HG02870 (cell line): ENCODE measurements at regions not wholly inside any gene's neighbourhood (a gene's known extent, or its start where the extent isn't known, plus 50 kb on each side); places are given as distances from the start of the nearest gene placed in this dataset.
"Not testable (repeated sequence)": the region's sequence is repeated elsewhere in the genome, so short reads cannot be mapped to it uniquely, and the experiment has no call there.

Experiments used
- ATAC-seq: cut with Tn5 transposase; IDR thresholded peaks from one replicate; pipeline ENCODE4 v1.9.1; 2021; ENCODE audit warnings: mild to moderate bottlenecking, moderate library complexity; ENCODE audit not compliant: unreplicated experiment

GRCh38 chr5:87042554-87042953, 225.1 kb upstream of the RASA1 start:
- no peak for ATAC-seq

GRCh38 chr5:87048156-87048555, 219.5 kb upstream of the RASA1 start:
- ATAC-seq = no peak

GRCh38 chr5:87049012-87049411, 218.7 kb upstream of the RASA1 start:
- not testable (repeated sequence) for ATAC-seq

GRCh38 chr5:87051502-87052113, 216.1 kb upstream of the RASA1 start:
- ATAC-seq = no peak

GRCh38 chr5:87053146-87053545, 214.5 kb upstream of the RASA1 start:
- ATAC-seq = no peak

GRCh38 chr5:87054821-87055220, 212.9 kb upstream of the RASA1 start:
- no peak for ATAC-seq

GRCh38 chr5:87061046-87061445, 206.6 kb upstream of the RASA1 start:
- no peak for ATAC-seq

GRCh38 chr5:87069311-87069710, 198.4 kb upstream of the RASA1 start:
- no peak for ATAC-seq

DNA sequence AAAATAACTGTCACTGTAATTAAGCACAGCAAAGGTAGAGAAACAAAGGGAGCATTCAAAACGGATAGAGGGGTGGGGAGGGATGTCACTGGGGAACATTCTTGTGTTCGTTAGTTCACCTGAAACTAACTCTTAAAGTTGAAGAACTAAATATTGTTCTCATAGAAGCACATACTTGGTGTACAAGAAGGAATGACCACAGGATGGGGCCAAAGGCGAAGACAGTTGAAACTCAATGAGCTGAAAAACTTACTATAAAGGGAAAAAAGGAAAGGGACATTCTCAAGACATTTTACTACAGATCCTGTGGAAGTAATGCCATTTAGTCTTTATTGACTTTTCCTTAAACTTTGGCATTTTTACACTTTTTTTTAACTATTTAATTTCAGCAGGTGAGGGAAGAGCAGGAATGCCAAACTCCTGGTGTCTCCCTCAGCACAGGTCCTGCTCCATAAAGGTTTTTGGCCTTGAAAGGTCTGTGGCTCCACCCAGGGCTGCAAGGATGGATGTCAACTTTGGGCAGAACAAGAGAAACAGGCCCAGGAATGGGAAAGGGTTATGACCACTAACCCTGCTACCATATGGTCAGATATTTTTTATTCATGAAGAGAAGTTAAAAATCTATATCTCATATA, 197.6 kb upstream of the RASA1 start:
- peak; percentile 65 for ATAC-seq

DNA sequence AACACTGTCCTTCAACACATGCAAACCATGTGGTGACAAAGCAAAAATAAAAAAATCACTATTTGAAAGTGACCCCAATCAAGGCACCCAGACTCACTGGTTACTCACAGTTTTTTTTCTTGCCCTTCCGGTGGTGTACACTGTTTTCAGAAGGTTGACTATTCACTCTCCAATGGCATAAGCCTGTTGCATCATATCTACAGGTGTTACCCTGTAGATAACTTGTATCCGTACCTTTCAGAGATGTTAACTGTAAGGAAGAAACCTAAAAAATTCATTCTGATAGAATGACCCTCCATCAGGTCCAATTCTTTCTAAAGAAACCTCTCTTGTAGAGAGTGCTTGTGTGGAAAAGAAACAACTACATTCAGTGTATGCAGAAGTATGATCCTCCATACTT, 193.6 kb upstream of the RASA1 start:
- ATAC-seq = no peak

DNA sequence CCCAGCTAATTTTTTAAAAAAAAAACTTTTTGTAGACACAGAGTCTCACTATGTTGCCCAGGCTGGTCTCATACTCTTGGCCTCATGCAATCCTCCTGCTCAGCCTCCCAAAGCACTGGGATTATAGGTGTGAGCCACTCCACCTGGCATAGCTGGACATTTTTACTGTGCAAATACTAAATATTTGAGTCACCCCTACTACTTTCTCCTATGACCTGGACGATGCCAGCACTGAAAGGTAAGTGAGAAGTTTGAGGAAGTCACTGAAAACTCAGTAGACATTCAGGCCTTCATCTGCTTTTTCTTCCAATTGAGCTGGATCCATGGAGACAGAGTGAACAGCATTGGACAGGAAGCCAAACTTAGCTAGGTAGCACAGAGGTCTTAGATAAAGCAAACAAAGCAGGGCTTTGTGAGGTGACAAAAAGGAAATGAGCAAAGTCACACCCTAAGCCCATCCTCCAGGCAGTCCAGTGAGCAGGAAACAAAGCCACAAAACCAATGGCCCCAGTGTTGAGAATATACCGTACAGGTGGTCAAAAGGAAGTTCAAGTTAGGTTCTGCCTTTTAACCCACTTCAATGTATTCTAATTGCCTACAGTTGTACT, 192.6 kb upstream of the RASA1 start:
- peak; percentile 89 for ATAC-seq

GRCh38 chr5:87076411-87076810, 191.3 kb upstream of the RASA1 start:
- ATAC-seq = no peak

GRCh38 chr5:87076931-87077330, 190.8 kb upstream of the RASA1 start:
- no peak for ATAC-seq

DNA sequence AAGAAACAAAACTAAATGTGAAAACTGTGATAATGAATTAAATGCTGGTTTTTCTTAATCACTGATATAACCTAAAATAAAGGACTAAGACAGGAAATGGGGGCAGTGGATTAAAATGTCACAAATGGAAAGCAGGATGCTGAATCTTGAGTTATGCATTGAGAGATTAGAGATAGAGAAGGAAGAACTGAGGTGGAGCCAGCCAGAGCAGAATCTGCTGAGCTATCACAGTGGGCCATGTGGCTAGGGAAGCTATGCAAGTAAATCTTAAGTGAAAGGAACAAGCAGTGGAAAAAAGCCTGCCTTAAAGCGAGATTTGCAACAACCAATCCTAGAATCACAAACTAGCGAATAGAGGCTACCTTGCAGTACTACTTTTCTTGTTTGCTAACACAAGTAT, 188.5 kb upstream of the RASA1 start:
- no peak for ATAC-seq

DNA sequence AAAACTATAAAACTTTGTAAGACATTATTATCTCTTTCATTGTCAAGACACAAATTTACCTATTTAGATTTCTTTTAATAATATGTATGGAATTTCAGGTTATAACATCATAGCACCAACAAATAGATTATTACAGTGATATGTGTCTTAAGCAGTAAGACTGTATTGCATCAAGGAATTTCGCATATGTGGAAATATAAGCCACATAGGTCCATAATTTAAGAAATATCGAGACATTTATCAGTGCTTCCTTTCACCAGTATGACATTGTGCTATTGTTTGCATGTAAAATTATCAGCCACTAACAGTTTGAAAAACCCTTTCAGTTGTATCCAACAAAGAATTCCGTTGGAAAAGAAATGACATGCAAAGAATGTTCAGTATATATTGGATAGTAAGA, 186.7 kb upstream of the RASA1 start:
- peak; percentile 2 for ATAC-seq

- ATAC-seq = peak; percentile 82
Observed at GRCh38 chr5:87081511-87082372, 185.9 kb upstream of the RASA1 start.

- ATAC-seq = peak; percentile 46
Observed at GRCh38 chr5:87094347-87094746, 173.3 kb upstream of the RASA1 start.

DNA sequence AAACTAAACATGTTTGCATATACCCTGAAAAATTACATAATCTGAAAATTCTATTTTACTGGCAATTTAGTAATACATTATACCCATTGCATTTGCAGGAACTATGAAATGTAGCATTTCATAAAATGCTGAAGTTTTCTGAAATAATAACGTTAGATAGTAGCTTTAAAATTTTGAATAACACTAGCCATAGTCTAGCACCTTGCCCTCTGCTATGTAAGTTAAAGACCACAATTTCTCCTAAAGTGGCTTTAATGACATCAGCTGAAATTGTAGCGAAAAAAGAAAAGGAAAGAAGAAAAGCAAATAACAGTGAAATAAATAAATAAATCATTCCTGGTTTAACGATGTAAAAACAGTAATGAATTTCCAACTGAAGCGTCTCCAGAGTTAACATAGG, 172.8 kb upstream of the RASA1 start:
- no peak for ATAC-seq

- no peak for ATAC-seq
Observed at GRCh38 chr5:87095787-87096186, 171.9 kb upstream of the RASA1 start.

DNA sequence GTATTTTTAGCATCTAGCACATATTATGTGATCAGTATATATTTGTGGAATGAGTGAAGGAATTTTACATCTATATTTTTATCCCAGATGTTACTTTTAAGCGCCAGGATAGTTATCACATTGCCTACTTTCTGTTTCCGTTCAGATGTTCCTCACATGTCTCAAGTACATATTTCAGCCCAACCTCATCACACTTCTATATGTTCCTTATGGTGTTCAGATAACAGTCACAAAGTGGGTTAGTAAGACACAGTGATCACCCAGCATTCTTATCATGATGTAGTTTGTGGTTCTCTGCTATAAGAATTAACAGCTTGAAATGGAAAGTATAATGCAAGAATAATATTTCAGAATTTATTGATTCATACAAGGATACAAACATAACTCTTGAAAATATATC, 170.0 kb upstream of the RASA1 start:
- no peak for ATAC-seq

DNA sequence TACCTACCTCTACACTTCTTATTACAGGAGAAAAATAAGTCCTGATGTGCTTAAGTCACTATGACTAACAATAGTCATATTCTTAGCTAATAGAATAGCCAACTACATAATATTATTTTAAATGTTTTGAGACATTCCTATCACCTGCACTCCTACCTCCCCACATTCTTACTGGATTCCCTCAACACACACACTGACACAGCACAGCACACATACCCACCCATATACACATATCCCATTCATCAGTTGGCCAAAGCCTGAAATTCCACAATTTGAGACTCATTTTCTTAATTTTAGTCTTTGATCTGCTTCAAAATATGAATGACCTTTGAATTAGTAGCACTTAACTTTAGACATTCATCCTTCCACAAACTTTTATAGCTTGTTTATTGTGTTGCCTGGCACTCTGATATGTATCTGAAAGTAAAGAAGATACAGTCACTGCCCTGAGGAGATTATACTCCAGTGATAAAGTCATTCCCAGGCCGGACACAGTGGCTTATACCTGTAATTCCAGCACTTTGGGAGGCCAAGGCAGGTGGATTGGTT, 168.3 kb upstream of the RASA1 start:
- ATAC-seq = no peak
